Ovary (tissue), 7 donors: ENCODE measurements at regions not wholly inside any gene's neighbourhood (a gene's known extent, or its start where the extent isn't known, plus 50 kb on each side); places are given as distances from the start of the nearest gene placed in this dataset.

Experiments
- DNase-seq, 5 donors: peaks; one replicate each; pipeline ENCODE4 v3.0.0-alpha.2; 2019 to 2020
- H3K27ac ChIP-seq, 2 donors: fragments of 200-600 bp; one replicate each; pipeline versions ENCODE4 v1.5.1 to v1.8.0; 2019 to 2022
- H3K27me3 ChIP-seq: fragments of 200-600 bp; one replicate; pipeline ENCODE4 v1.8.0; 2022
- H3K36me3 ChIP-seq: fragments of 200-600 bp; sonication (generic); one replicate; pipeline ENCODE4 v1.5.1; 2019
- H3K4me1 ChIP-seq: one replicate; pipeline ENCODE4 v1.8.1; 2013; ENCODE audit warnings: mild to moderate bottlenecking, moderate library complexity; ENCODE audit not compliant: insufficient read depth
- H3K4me3 ChIP-seq: fragments of 200-600 bp; sonication (generic); one replicate; pipeline ENCODE4 v1.5.1; 2017
- H3K9me3 ChIP-seq, 2 donors: fragments of 200-600 bp in 1 of 2; sonication (generic) in 1 of 2; one replicate each; pipeline versions ENCODE4 v1.5.1 to v1.8.1; 2013 to 2019; ENCODE audit warnings: mild to moderate bottlenecking in 1 of 2, moderate library complexity in 1 of 2
- EP300 ChIP-seq: sonication (generic); formaldehyde crosslinking; IDR thresholded peaks from one replicate; pipeline ENCODE4 v1.6.1; 2017; ENCODE audit warnings: antibody characterized with exemption
- POLR2A ChIP-seq: fragments of 450-650 bp; IDR thresholded peaks from one replicate; pipeline ENCODE4 v1.6.1; 2017; ENCODE audit warnings: antibody characterized with exemption, mild to moderate bottlenecking, moderate library complexity
- WGBS, 3 donors: extraction: QIAGEN DNeasy Blood & Tissue Kit in 1 of 3; methylation state at CpG; one replicate each; pipeline versions ENCODE4 v1.1.5 to v1.1.7; 2013 to 2017; 5-methylcytosine and 5-hydroxymethylcytosine counted together
- intact Hi-C, 4 donors: fragments of 100-400 bp; cut with DNase I; formaldehyde crosslinking; loops; one replicate each; pipeline versions ENCODE4 v1.11.0 to v1.15.1; 2022 to 2023
- TF ChIP-seq, protein P1 (sequence below), 3 donors: fragments of 450-650 bp in 2 of 3; fragments of 200-600 bp in 1 of 3; IDR thresholded peaks; one replicate each; pipeline versions ENCODE4 v1.5.1 to v1.8.0; 2016 to 2022; ENCODE audit warnings: antibody characterized with exemption in 3 of 3, mild to moderate bottlenecking in 1 of 3
- donor health status: DM: no; HTN: no; CAD: no; lungs with moderate emphysema.
- donor health status: DM: no; HTN: no; CAD: no.
- donor health status: Bipolar disorder and iron deficiency.
- donor health status: DM: no; HTN: no; CAD: no.
- donor health status: DM: yes; HTN: yes; CAD: no.

DNA sequence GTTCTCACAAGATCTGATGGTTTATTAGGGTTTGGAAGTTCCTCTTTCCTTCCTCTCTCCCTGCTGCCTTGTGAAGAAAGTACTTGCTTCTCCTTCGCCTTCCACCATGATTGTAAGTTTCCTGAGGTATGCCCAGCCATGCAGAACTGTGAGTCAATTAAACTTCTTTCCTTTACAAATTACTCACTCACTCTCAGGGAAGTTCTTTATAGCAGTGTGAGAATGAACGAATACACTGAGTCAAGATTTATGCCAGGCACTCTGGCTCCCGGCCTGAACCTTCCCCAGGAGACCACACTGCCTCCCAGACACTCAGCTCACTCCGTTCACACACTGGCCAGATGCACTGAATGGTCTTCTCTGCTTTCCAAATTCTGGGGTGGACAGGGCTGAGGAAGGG, 308.3 kb upstream of the AJAP1 start:
- Histone ChIP-seq H3K4me3 (no peak overlapping the region), H3K36me3 (no peaks in the 10 kb centered on the region), H3K27me3 (no peaks in the 10 kb centered on the region), H3K9me3 (no peaks in the 10 kb centered on the region), H3K4me1 (no peaks in the 10 kb centered on the region), H3K27ac (no peak overlapping the region)
- DNase-seq = no peak
- intact Hi-C loops = no loop called here
- TF ChIP-seq EP300 = no peak
- TF ChIP-seq, protein P1, sequence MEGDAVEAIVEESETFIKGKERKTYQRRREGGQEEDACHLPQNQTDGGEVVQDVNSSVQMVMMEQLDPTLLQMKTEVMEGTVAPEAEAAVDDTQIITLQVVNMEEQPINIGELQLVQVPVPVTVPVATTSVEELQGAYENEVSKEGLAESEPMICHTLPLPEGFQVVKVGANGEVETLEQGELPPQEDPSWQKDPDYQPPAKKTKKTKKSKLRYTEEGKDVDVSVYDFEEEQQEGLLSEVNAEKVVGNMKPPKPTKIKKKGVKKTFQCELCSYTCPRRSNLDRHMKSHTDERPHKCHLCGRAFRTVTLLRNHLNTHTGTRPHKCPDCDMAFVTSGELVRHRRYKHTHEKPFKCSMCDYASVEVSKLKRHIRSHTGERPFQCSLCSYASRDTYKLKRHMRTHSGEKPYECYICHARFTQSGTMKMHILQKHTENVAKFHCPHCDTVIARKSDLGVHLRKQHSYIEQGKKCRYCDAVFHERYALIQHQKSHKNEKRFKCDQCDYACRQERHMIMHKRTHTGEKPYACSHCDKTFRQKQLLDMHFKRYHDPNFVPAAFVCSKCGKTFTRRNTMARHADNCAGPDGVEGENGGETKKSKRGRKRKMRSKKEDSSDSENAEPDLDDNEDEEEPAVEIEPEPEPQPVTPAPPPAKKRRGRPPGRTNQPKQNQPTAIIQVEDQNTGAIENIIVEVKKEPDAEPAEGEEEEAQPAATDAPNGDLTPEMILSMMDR (IDR thresholded peaks at IDR 0.05) = no peak
- TF ChIP-seq POLR2A = no peak
- 32 to 44% (median 43%) methylated on average over 4 of the region's 4 CpGs for WGBS, 3 donors

GRCh38 chr1:4351453-4351852, 303.0 kb upstream of the AJAP1 start:
- no peaks in the 10 kb centered on the region for H3K27me3 ChIP-seq
- H3K27ac ChIP-seq = no peak overlapping the region
- intact Hi-C loops = no loop called here
- 72 to 90% (median 85%) methylated on average over 5 to 6 of the region's 6 CpGs for WGBS, 3 donors
- H3K9me3 ChIP-seq = no peaks in the 10 kb centered on the region
- no peaks in the 10 kb centered on the region for H3K36me3 ChIP-seq
- no peak for TF ChIP-seq POLR2A
- TF ChIP-seq, protein P1 (IDR thresholded peaks at IDR 0.05) = no peak
- no peak for TF ChIP-seq EP300
- no peak overlapping the region for H3K4me3 ChIP-seq
- no peaks in the 10 kb centered on the region for H3K4me1 ChIP-seq
- DNase-seq = no peak

DNA sequence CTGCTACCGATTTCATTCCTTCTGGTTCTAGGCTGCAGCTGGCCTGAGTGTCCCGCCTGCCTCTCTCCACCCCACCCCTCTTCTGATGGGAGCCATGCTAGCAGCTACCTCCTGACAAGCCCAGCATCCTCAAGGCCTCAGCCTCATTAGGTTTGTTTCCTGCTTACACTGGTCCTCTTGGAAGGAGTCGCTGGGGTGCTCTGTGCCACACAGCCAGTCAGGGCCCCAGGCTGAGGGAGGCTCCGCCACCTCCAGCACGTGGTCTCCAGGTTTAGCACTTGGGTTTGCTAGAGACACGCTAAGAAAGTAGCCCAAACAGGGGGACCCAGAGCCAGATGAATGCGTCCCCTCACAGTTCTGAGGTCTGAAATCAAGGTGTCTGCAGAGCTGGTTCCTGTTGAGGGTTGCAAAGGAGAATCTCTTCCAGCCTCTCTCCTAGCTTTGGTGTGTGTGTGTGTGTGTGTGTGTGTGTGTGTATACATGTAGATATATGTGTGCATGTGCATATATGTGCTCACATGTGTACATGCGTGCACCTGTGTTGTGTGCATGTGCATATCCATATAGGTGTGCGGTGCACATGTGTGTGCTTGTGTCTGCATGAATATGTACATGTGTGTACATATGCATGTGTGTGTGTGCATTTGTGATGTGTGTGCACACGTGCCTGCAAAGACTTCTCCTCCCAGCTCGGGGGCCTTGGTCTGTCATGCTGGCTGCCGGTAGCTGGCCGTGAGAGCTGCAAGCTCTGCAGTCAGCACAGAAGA, 301.1 kb upstream of the AJAP1 start:
- intact Hi-C loops = no loop called here
- H3K4me1 ChIP-seq = no peaks in the 10 kb centered on the region
- DNase-seq = no peak
- no peak overlapping the region for H3K27ac ChIP-seq
- 70 to 77% (median 73%) methylated on average over 13 of the region's 13 CpGs for WGBS, 3 donors
- TF ChIP-seq, protein P1 (IDR thresholded peaks at IDR 0.05) = no peak
- TF ChIP-seq POLR2A (no peak), EP300 (no peak)
- no peaks in the 10 kb centered on the region for H3K36me3 ChIP-seq
- H3K27me3 ChIP-seq = no peaks in the 10 kb centered on the region
- H3K9me3 ChIP-seq = no peaks in the 10 kb centered on the region
- no peak overlapping the region for H3K4me3 ChIP-seq

GRCh38 chr1:4355839-4356238, 298.6 kb upstream of the AJAP1 start:
- intact Hi-C loops = no loop called here
- H3K4me1 ChIP-seq = no peaks in the 10 kb centered on the region
- no peaks in the 10 kb centered on the region for H3K36me3 ChIP-seq
- DNase-seq = no peak
- H3K9me3 ChIP-seq = no peaks in the 10 kb centered on the region
- no peak overlapping the region for H3K27ac ChIP-seq
- no peaks in the 10 kb centered on the region for H3K27me3 ChIP-seq
- TF ChIP-seq EP300 = no peak
- TF ChIP-seq POLR2A = no peak
- TF ChIP-seq, protein P1 (IDR thresholded peaks at IDR 0.05) = no peak
- WGBS, 3 donors = 57 to 62% (median 59%) methylated on average over 6 of the region's 6 CpGs
- H3K4me3 ChIP-seq = no peak overlapping the region
